ENCODE measurements at regions not wholly inside any gene's neighbourhood (a gene's known extent, or its start where the extent isn't known, plus 50 kb on each side); places are given as distances from the start of the nearest gene placed in this dataset.

DNA sequence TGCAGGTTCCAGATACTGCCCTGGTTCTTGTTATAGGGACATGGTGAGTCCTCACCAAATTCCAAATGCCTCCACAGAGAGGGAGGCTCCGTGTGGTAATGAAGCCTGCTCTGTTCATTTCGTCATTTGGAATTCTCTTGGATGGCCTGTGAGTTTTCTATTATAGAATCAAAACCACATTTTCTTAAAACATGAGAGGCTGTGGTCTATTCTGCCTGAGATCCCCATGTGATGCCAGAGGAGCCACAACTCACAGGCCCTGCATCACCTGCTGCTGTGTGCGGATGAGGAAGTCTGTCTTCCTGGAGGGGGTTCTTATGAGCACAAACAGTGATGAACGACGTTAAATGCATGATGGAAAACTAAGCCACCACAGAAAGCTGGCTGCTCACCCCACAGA is 264.4 kb downstream of the UQCRFS1 start:
- TF ChIP-seq, protein P1, sequence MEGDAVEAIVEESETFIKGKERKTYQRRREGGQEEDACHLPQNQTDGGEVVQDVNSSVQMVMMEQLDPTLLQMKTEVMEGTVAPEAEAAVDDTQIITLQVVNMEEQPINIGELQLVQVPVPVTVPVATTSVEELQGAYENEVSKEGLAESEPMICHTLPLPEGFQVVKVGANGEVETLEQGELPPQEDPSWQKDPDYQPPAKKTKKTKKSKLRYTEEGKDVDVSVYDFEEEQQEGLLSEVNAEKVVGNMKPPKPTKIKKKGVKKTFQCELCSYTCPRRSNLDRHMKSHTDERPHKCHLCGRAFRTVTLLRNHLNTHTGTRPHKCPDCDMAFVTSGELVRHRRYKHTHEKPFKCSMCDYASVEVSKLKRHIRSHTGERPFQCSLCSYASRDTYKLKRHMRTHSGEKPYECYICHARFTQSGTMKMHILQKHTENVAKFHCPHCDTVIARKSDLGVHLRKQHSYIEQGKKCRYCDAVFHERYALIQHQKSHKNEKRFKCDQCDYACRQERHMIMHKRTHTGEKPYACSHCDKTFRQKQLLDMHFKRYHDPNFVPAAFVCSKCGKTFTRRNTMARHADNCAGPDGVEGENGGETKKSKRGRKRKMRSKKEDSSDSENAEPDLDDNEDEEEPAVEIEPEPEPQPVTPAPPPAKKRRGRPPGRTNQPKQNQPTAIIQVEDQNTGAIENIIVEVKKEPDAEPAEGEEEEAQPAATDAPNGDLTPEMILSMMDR (IDR thresholded peaks at IDR 0.05; ENCODE audit: low read depth, low read length) = no peak
- TF ChIP-seq POLR2A (IDR thresholded peaks at IDR 0.05; ENCODE audit: extremely low read depth, insufficient read length) = no peak
- no peak for TF ChIP-seq MYC (IDR thresholded peaks at IDR 0.05; ENCODE audit: low read depth, low read length)
